ENCODE measurements at regions not wholly inside any gene's neighbourhood (a gene's known extent, or its start where the extent isn't known, plus 50 kb on each side); places are given as distances from the start of the nearest gene placed in this dataset.
"Not testable (repeated sequence)": the region's sequence is repeated elsewhere in the genome, so short reads cannot be mapped to it uniquely, and the experiment has no call there.

DNA sequence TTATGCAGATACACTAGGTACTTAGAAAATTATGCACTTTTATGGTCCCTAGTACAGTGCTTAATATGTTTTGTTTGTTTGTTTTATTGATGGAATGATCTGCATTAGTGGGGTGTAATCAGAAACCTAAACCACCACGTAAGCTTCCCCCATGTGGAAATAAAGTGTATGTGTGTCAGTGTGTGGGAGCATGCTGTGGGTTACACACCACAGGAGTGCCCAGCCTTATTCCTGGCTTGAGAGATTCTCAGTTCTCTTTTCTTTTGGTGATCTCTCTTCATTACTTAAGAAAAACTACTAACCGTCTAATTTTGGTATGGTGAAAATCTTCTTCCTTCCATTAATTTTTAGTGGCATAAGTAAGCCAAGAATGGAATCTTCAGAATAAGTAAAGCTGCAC is 398.6 kb downstream of the DCDC2C start:
- no peaks in the 10 kb centered on the region for H3K36me3 Mint-ChIP-seq
- no peaks in the 10 kb centered on the region for H3K4me1 ChIP-seq (ENCODE audit: insufficient read depth, low read length)
- H3K4me3 ChIP-seq (ENCODE audit: low read length in 2 of 2) = no peak overlapping the region
- H3K27me3 ChIP-seq (ENCODE audit: insufficient read depth, low read length) = no peaks in the 10 kb centered on the region
- no peak overlapping the region for H3K27ac ChIP-seq (ENCODE audit: low read depth, low read length)
- intact Hi-C loops (cut with micrococcal nuclease) = no loop called here
- ChIA-PET CTCF (ENCODE audit: partially characterized antibody) (no interaction called here), POLR2A (ENCODE audit: partially characterized antibody) (no interaction called here)
- H3K27me3 Mint-ChIP-seq = no peaks in the 10 kb centered on the region
- H3K36me3 ChIP-seq (ENCODE audit: insufficient read depth, low read length) = no peaks in the 10 kb centered on the region
- no peak overlapping the region for H3K27ac Mint-ChIP-seq
- H3K9me3 ChIP-seq (ENCODE audit: control insufficient read depth in 1 of 2, low read length in 2 of 2) = no peaks in the 10 kb centered on the region
- H3K4me3 Mint-ChIP-seq = no peak overlapping the region
- peaks cover 2 to 6% (median 4%) of the 10 kb centered on the region in 8 donors for H3K9me3 Mint-ChIP-seq
- no peaks in the 10 kb centered on the region for H3K4me1 Mint-ChIP-seq
- DNase-seq = no peak

DNA sequence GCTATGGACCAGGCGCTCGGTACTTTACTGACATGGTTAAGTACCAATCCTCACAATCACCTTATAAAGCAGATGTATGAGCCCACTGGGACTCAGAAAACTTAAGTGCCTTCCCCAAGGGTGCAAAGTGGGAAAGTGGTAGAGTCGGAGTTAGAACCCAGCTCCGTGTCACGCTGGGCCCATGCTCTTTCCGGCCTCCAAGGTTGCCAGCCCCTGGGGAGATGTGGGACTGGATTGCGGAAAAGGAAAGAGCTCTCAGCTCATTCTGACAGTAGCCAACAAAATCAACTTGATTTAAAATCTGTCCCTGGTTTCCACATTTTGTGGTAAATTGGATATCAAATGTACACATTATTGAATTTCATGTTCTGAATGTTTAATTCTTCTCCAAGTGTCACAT is 403.8 kb downstream of the DCDC2C start:
- DNase-seq = no peak
- Histone ChIP-seq H3K27me3 (ENCODE audit: insufficient read depth, low read length) (no peaks in the 10 kb centered on the region), H3K36me3 (ENCODE audit: insufficient read depth, low read length) (no peaks in the 10 kb centered on the region), H3K27ac (ENCODE audit: low read depth, low read length) (no peak overlapping the region), H3K4me3 (ENCODE audit: low read length in 2 of 2) (no peak overlapping the region), H3K9me3 (ENCODE audit: control insufficient read depth in 1 of 2, low read length in 2 of 2) (no peaks in the 10 kb centered on the region), H3K4me1 (ENCODE audit: insufficient read depth, low read length) (no peaks in the 10 kb centered on the region)
- Mint-ChIP-seq H3K36me3 (no peaks in the 10 kb centered on the region), H3K4me3 (no peak overlapping the region), H3K27ac (no peak overlapping the region), H3K9me3 (peaks cover 2 to 6% (median 4%) of the 10 kb centered on the region in 8 donors), H3K27me3 (no peaks in the 10 kb centered on the region), H3K4me1 (no peaks in the 10 kb centered on the region)
- POLR2A ChIA-PET (ENCODE audit: partially characterized antibody) = no interaction called here
- CTCF ChIA-PET (ENCODE audit: partially characterized antibody) = no interaction called here
- intact Hi-C loops (cut with micrococcal nuclease) = no loop called here

DNA sequence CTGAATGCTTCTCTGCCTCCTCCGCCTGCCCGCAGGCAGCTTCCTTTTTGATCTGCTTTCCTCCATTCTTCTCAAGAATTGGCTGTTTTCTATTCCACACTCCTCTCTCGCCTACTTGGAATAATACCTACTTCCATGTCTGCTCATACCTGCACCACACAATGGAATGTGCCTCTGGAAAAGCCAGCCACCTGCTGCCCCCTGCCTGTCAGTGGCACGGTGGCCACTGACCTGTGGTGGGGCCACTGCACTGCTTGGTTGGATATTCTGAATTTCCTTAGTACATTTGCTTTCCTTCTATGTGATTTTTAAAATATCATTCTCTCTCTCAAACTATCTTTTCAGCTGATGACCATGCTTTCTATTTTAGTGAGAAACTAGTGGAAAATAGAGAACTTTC is 406.9 kb downstream of the DCDC2C start:
- no peaks in the 10 kb centered on the region for H3K4me1 ChIP-seq (ENCODE audit: insufficient read depth, low read length)
- H3K27ac Mint-ChIP-seq = no peak overlapping the region
- no peaks in the 10 kb centered on the region for H3K4me1 Mint-ChIP-seq
- DNase-seq = no peak
- no peaks in the 10 kb centered on the region for H3K36me3 Mint-ChIP-seq
- no peaks in the 10 kb centered on the region for H3K9me3 ChIP-seq (ENCODE audit: control insufficient read depth in 1 of 2, low read length in 2 of 2)
- no peak overlapping the region for H3K4me3 ChIP-seq (ENCODE audit: low read length in 2 of 2)
- no peaks in the 10 kb centered on the region for H3K27me3 Mint-ChIP-seq
- H3K27me3 ChIP-seq (ENCODE audit: insufficient read depth, low read length) = no peaks in the 10 kb centered on the region
- no peaks in the 10 kb centered on the region for H3K36me3 ChIP-seq (ENCODE audit: insufficient read depth, low read length)
- H3K27ac ChIP-seq (ENCODE audit: low read depth, low read length) = no peak overlapping the region
- POLR2A ChIA-PET (ENCODE audit: partially characterized antibody) = no interaction called here
- CTCF ChIA-PET (ENCODE audit: partially characterized antibody) = no interaction called here
- no peak overlapping the region for H3K4me3 Mint-ChIP-seq
- H3K9me3 Mint-ChIP-seq = peaks cover 0 to 13% (median 3%) of the 10 kb centered on the region in 8 donors
- intact Hi-C loops (cut with micrococcal nuclease) = no loop called here

DNA sequence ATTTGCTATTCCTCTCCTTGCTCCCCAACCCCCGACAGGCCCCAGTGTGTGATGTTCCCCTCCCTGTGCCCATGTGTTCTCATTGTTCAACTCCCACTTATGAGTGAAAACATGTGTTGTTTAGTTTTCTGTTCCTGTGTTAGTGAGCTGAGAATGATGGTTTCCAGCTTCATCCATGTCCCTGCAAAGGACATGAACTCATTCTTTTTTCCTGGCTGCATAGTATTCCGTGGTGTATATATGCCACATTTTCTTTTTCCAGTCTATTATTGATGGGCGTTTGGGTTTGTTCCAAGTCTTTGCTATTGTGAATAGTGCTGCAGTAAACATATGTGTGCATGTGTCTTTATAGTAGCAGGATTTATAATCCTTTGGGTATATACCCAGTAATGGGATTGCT is 412.1 kb downstream of the DCDC2C start:
- POLR2A ChIA-PET (ENCODE audit: partially characterized antibody); intact Hi-C loops (cut with micrococcal nuclease); DNase-seq: not testable (repeated sequence)

GRCh38 chr2:4122726-4123125 is 419.4 kb downstream of the DCDC2C start:
- Mint-ChIP-seq H3K27ac (no peak overlapping the region), H3K4me3 (no peak overlapping the region), H3K9me3 (peaks cover 8 to 16% (median 14%) of the 10 kb centered on the region in 8 donors), H3K4me1 (no peaks in the 10 kb centered on the region), H3K36me3 (no peaks in the 10 kb centered on the region), H3K27me3 (no peaks in the 10 kb centered on the region)
- Histone ChIP-seq H3K27ac (ENCODE audit: low read depth, low read length) (no peak overlapping the region), H3K36me3 (ENCODE audit: insufficient read depth, low read length) (no peaks in the 10 kb centered on the region), H3K9me3 (ENCODE audit: control insufficient read depth in 1 of 2, low read length in 2 of 2) (no peaks in the 10 kb centered on the region), H3K4me3 (ENCODE audit: low read length in 2 of 2) (no peak overlapping the region), H3K27me3 (ENCODE audit: insufficient read depth, low read length) (no peaks in the 10 kb centered on the region), H3K4me1 (ENCODE audit: insufficient read depth, low read length) (no peaks in the 10 kb centered on the region)
- no peak for DNase-seq
- ChIA-PET CTCF (ENCODE audit: partially characterized antibody) (no interaction called here), POLR2A (ENCODE audit: partially characterized antibody) (no interaction called here)
- intact Hi-C loops (cut with micrococcal nuclease) = no loop called here

More for the DNA sequence above, 412.1 kb downstream of the DCDC2C start:
- H3K36me3 ChIP-seq (ENCODE audit: insufficient read depth, low read length); H3K27ac ChIP-seq (ENCODE audit: low read depth, low read length); H3K27ac Mint-ChIP-seq; H3K4me1 Mint-ChIP-seq; CTCF ChIA-PET (ENCODE audit: partially characterized antibody); H3K27me3 Mint-ChIP-seq; H3K4me1 ChIP-seq (ENCODE audit: insufficient read depth, low read length); H3K27me3 ChIP-seq (ENCODE audit: insufficient read depth, low read length); H3K4me3 Mint-ChIP-seq; H3K4me3 ChIP-seq (ENCODE audit: low read length in 2 of 2); H3K9me3 ChIP-seq (ENCODE audit: control insufficient read depth in 1 of 2, low read length in 2 of 2); H3K36me3 Mint-ChIP-seq: not testable (repeated sequence)
- peaks cover 2 to 37% (median 15%) of the 10 kb centered on the region in 8 donors for H3K9me3 Mint-ChIP-seq

DNA sequence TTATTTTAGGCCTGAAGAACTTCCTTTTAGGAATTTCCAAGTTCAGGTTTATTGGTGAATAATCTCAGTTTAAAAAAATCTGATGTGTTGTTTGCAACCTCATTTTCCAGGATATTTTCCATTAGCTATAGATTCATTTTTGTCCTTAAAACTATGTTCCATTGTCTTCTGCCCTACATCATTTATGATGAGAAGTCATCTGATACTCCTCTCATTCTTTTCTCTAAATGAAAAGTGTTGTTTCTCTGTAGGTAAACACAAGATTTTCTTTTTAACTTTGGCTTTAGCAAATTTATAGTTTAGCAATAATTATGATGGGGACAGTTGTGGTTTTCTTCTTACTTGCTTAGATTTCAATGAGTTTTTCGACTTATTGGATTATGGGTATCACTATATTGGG is 427.3 kb downstream of the DCDC2C start:
- Mint-ChIP-seq H3K27ac (no peak overlapping the region), H3K36me3 (no peaks in the 10 kb centered on the region)
- DNase-seq = no peak

DNA sequence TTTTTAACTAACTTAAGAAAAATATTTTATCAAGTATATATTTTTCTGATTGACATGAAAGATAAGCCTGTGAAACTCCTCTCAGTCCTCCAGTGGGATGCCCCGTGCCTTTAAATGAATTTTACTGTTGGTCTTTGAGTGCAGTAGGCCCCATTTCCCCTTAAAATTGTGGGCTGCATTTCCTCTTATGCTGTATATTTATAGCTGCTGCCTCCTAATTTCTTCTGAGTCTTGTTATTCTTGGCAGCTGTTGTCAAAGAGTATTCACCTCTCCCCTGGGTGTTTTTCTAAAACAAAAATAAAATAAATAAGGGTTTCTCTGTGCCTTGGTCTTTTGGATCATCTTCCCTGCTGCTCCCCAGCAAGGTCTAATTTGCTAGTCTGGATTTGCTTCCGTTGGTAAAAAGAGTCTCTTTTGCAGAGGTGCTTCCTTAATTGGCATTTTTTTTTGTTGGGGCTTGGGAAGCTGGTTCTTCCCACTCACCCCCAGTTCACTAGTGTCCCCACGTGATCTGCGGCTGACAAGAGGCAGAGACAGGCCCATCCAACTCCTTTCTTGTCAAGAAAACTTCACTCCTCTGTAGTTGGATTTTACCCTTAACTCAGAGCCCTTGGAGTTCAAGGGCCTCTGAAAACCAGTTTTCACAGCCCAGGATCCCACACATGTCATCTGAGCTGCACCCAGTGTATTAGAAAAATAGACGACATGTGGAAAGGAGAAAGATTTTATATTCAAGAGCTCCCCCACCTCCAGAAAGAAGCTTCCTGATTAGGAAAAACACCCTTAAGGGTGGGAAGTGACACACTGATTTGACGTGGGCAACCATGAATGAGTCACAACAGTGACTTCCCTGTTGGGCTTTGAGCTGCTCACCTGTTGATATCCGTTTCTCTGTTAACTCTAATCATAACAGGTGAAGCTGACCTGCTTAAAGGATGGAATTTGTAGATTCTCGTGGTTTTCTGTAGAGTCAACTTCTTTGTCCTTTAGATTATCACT is 431.5 kb downstream of the DCDC2C start:
- Mint-ChIP-seq H3K27ac (no peak overlapping the region), H3K4me1 (no peaks in the 10 kb centered on the region), H3K4me3 (no peak overlapping the region), H3K36me3 (no peaks in the 10 kb centered on the region), H3K9me3 (peaks cover 3 to 35% (median 24%) of the 10 kb centered on the region in 8 donors), H3K27me3 (no peaks in the 10 kb centered on the region)
- DNase-seq = no peak
- no peaks in the 10 kb centered on the region for H3K4me1 ChIP-seq (ENCODE audit: insufficient read depth, low read length)
- H3K36me3 ChIP-seq (ENCODE audit: insufficient read depth, low read length) = no peaks in the 10 kb centered on the region
- intact Hi-C loops (cut with micrococcal nuclease) = no loop called here
- H3K27me3 ChIP-seq (ENCODE audit: insufficient read depth, low read length) = no peaks in the 10 kb centered on the region
- H3K4me3 ChIP-seq (ENCODE audit: low read length in 2 of 2) = no peak overlapping the region
- H3K27ac ChIP-seq (ENCODE audit: low read depth, low read length) = no peak overlapping the region
- ChIA-PET POLR2A (ENCODE audit: partially characterized antibody) (no interaction called here), CTCF (ENCODE audit: partially characterized antibody) (no interaction called here)
- peaks cover 0 to 5% of the 10 kb centered on the region in 2 donors for H3K9me3 ChIP-seq (ENCODE audit: control insufficient read depth in 1 of 2, low read length in 2 of 2)

More for the DNA sequence above, 427.3 kb downstream of the DCDC2C start:
- Histone ChIP-seq H3K4me1 (ENCODE audit: insufficient read depth, low read length) (no peaks in the 10 kb centered on the region), H3K36me3 (ENCODE audit: insufficient read depth, low read length) (no peaks in the 10 kb centered on the region), H3K9me3 (ENCODE audit: control insufficient read depth in 1 of 2, low read length in 2 of 2) (peaks cover 0 to 5% of the 10 kb centered on the region in 2 donors), H3K4me3 (ENCODE audit: low read length in 2 of 2) (no peak overlapping the region), H3K27me3 (ENCODE audit: insufficient read depth, low read length) (no peaks in the 10 kb centered on the region), H3K27ac (ENCODE audit: low read depth, low read length) (no peak overlapping the region)
- H3K4me3 Mint-ChIP-seq = no peak overlapping the region
- H3K9me3 Mint-ChIP-seq = peaks cover 0 to 51% (median 23%) of the 10 kb centered on the region in 8 donors
- ChIA-PET CTCF (ENCODE audit: partially characterized antibody) (no interaction called here), POLR2A (ENCODE audit: partially characterized antibody) (no interaction called here)
- H3K27me3 Mint-ChIP-seq = no peaks in the 10 kb centered on the region
- intact Hi-C loops (cut with micrococcal nuclease) = no loop called here
- H3K4me1 Mint-ChIP-seq = no peaks in the 10 kb centered on the region

All from CD4-positive, alpha-beta memory T cell (primary cell).